T47D (cell line): ENCODE measurements at regions not wholly inside any gene's neighbourhood (a gene's known extent, or its start where the extent isn't known, plus 50 kb on each side); places are given as distances from the start of the nearest gene placed in this dataset.

Experiments used
- DNase-seq, 2 experiments: peaks; one replicate each; pipeline versions ENCODE4 v3.0.0 to v3.0.0-alpha.2; 2011 to 2012; ENCODE audit warnings: low read depth in 1 of 2, low spot score in 1 of 2
- JUND ChIP-seq: IDR thresholded peaks from 2 replicates; pipeline ENCODE4 v1.6.1; 2012; ENCODE audit warnings: low read depth
- in situ Hi-C: cut with HindIII; loops from 2 replicates; pipeline ENCODE4 v1.10.0; 2016; ENCODE audit warnings: low sequenced_read_pairs, low pct_unique_long_range_greater_than_20kb

- no peak for TF ChIP-seq JUND
- in situ Hi-C loops: no loop called here
- DNase-seq: no peak
These were observed 510.1 kb downstream of the TMTC2 start for GRCh38 chr12:83196694-83197350.

GRCh38 chr12:83190631-83191390 is 504.1 kb downstream of the TMTC2 start:
- TF ChIP-seq JUND: no peak
- in situ Hi-C loops: no loop called here
- DNase-seq: no peak

- no peak for DNase-seq
- TF ChIP-seq JUND: no peak
- in situ Hi-C loops: no loop called here
These were observed 499.7 kb downstream of the TMTC2 start for GRCh38 chr12:83186419-83186818.

- TF ChIP-seq JUND: no peak
- no peak for DNase-seq
- in situ Hi-C loops: no loop called here
These were observed 498.5 kb downstream of the TMTC2 start for GRCh38 chr12:83185241-83185640.
